NB4 (cell line): ENCODE measurements at regions not wholly inside any gene's neighbourhood (a gene's known extent, or its start where the extent isn't known, plus 50 kb on each side); places are given as distances from the start of the nearest gene placed in this dataset.

Experiments used
- CTCF ChIP-seq: IDR thresholded peaks from one replicate; pipeline ENCODE4 v1.5.1; 2012; ENCODE audit warnings: low read depth, low read length
- MAX ChIP-seq: IDR thresholded peaks from 2 replicates; pipeline ENCODE4 v1.6.1; 2011; ENCODE audit warnings: low read depth, low read length
- MYC ChIP-seq: IDR thresholded peaks from 2 replicates; pipeline ENCODE4 v1.6.1; 2011; ENCODE audit warnings: low read depth, low read length
- POLR2A ChIP-seq: IDR thresholded peaks from 2 replicates; pipeline ENCODE4 v1.6.1; 2011; ENCODE audit warnings: mild to moderate bottlenecking; ENCODE audit not compliant: insufficient read length; ENCODE audit errors: extremely low read depth

DNA sequence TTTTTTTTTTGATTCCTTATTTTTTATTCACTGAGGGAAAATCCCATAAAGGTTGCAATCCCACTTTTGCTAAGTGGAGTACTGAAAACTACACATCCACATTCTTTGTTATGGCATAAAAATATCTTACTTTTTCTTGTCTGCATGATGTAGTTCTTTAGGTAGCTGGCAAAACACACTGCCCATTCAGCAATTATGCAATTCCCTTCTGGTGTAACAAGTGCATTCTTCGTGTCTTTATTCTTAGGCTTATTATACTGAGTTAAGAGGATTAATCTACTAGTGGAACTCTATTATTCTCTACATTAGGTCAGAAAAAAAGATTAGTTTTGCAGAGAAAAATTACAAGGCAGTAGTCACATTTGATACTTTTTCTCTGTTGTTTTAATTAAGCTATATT is 403.8 kb upstream of the GBE1 start:
- no peak for TF ChIP-seq CTCF
- no peak for TF ChIP-seq POLR2A
- no peak for TF ChIP-seq MAX
- no peak for TF ChIP-seq MYC
